Calu3 (cell line): ENCODE measurements at regions not wholly inside any gene's neighbourhood (a gene's known extent, or its start where the extent isn't known, plus 50 kb on each side); places are given as distances from the start of the nearest gene placed in this dataset.
A peak's percentile ranks its signal among the peaks of the same experiment; 100 is the strongest.

ENCODE experiments used
- BruUV-seq: library from RNA; stranded (reverse); fragments of 400-500 nt; replicated peaks from 2 replicates; lab custom pipeline; 2021; lab: Mats Ljungman, UMichigan
- CTCF ChIA-PET: fragments of 300-600 bp; sonication (Branson Sonifier 250); formaldehyde crosslinking; loops from one replicate; lab custom pipeline; 2022; ENCODE audit warnings: antibody characterized with exemption; lab: Charles Lee
- DNase-seq: peaks from one replicate; pipeline ENCODE4 v3.0.0; 2022
- H3K27ac Mint-ChIP-seq: one replicate; pipeline ENCODE4 v1.8.0; 2022; ENCODE audit warnings: mixed read lengths; ENCODE audit not compliant: unreplicated experiment
- H3K27me3 Mint-ChIP-seq: one replicate; pipeline ENCODE4 v1.8.0; 2022; ENCODE audit warnings: mixed read lengths; ENCODE audit not compliant: unreplicated experiment
- H3K36me3 Mint-ChIP-seq: one replicate; pipeline ENCODE4 v1.8.0; 2022; ENCODE audit warnings: mild to moderate bottlenecking, moderate library complexity, mixed read lengths; ENCODE audit not compliant: insufficient read depth, unreplicated experiment
- H3K4me1 Mint-ChIP-seq: one replicate; pipeline ENCODE4 v1.8.0; 2022; ENCODE audit warnings: mild to moderate bottlenecking, low read depth, mixed read lengths; ENCODE audit not compliant: unreplicated experiment
- H3K4me3 Mint-ChIP-seq: one replicate; pipeline ENCODE4 v1.8.0; 2022; ENCODE audit warnings: mild to moderate bottlenecking, low read depth, moderate library complexity, mixed read lengths; ENCODE audit not compliant: unreplicated experiment
- H3K9me3 Mint-ChIP-seq: one replicate; pipeline ENCODE4 v1.8.0; 2022; ENCODE audit warnings: low read depth, mixed read lengths; ENCODE audit not compliant: unreplicated experiment
- CTCF ChIP-seq: fragments of 200-600 bp; IDR thresholded peaks from one replicate; pipeline ENCODE4 v1.8.0; 2022; ENCODE audit warnings: antibody characterized with exemption; ENCODE audit not compliant: unreplicated experiment
- intact Hi-C: fragments of 100-400 bp; cut with micrococcal nuclease; formaldehyde crosslinking; loops from one replicate; pipeline ENCODE4 v1.10.0; 2022; ENCODE audit not compliant: unreplicated experiment

GRCh38 chr3:147616998-147617619, 207.9 kb downstream of the ZIC1 start:
- Mint-ChIP-seq H3K27me3 (no peaks in the 10 kb centered on the region), H3K36me3 (no peaks in the 10 kb centered on the region), H3K4me1 (no peaks in the 10 kb centered on the region), H3K27ac (no peak overlapping the region), H3K9me3 (no peaks in the 10 kb centered on the region), H3K4me3 (no peak overlapping the region)
- no TSS peak for BruUV-seq
- CTCF ChIA-PET: interaction anchor here (0.6 to 1.4 kb wide), 6 partner anchors 38 to 799 kb away, joined by 3 to 4 read pairs (median 3); no protein-coding TSS in a partner anchor
- intact Hi-C loops: loop anchor here (1.0 to 10.0 kb wide), 6 partner anchors 180 to 800 kb away; no protein-coding TSS in a partner anchor
- TF ChIP-seq CTCF: peak; percentile 51
- DNase-seq: no peak

GRCh38 chr3:147618691-147619090, 209.5 kb downstream of the ZIC1 start:
- DNase-seq: no peak
- CTCF ChIA-PET: no interaction called here
- TF ChIP-seq CTCF: no peak
- no peak overlapping the region for H3K4me3 Mint-ChIP-seq
- H3K4me1 Mint-ChIP-seq: no peaks in the 10 kb centered on the region
- no peaks in the 10 kb centered on the region for H3K9me3 Mint-ChIP-seq
- BruUV-seq: no TSS peak
- H3K27ac Mint-ChIP-seq: no peak overlapping the region
- no peaks in the 10 kb centered on the region for H3K27me3 Mint-ChIP-seq
- no peaks in the 10 kb centered on the region for H3K36me3 Mint-ChIP-seq
- intact Hi-C loops: loop anchor here (2.0 to 10.0 kb wide), 6 partner anchors 179 to 801 kb away; no protein-coding TSS in a partner anchor

GRCh38 chr3:147619921-147620560, 210.9 kb downstream of the ZIC1 start:
- no peaks in the 10 kb centered on the region for H3K9me3 Mint-ChIP-seq
- no TSS peak for BruUV-seq
- no peak overlapping the region for H3K4me3 Mint-ChIP-seq
- no peaks in the 10 kb centered on the region for H3K27me3 Mint-ChIP-seq
- no peak for DNase-seq
- intact Hi-C loops: loop anchor here (2.0 to 10.0 kb wide), 7 partner anchors 177 to 803 kb away; no protein-coding TSS in a partner anchor
- H3K27ac Mint-ChIP-seq: no peak overlapping the region
- H3K36me3 Mint-ChIP-seq: no peaks in the 10 kb centered on the region
- no peak for TF ChIP-seq CTCF
- H3K4me1 Mint-ChIP-seq: no peaks in the 10 kb centered on the region
- CTCF ChIA-PET: no interaction called here

GRCh38 chr3:147620906-147621305, 211.7 kb downstream of the ZIC1 start:
- CTCF ChIA-PET: no interaction called here
- Mint-ChIP-seq H3K9me3 (no peaks in the 10 kb centered on the region), H3K27me3 (no peaks in the 10 kb centered on the region), H3K4me1 (no peaks in the 10 kb centered on the region), H3K27ac (no peak overlapping the region), H3K4me3 (no peak overlapping the region), H3K36me3 (no peaks in the 10 kb centered on the region)
- no TSS peak for BruUV-seq
- DNase-seq: no peak
- intact Hi-C loops: loop anchor here (10.0 kb wide), 1 partner anchor 544 kb away; no protein-coding TSS in a partner anchor
- no peak for TF ChIP-seq CTCF
